OCI-LY3 (cell line): ENCODE measurements at regions not wholly inside any gene's neighbourhood (a gene's known extent, or its start where the extent isn't known, plus 50 kb on each side); places are given as distances from the start of the nearest gene placed in this dataset.

Experiments
- H2AFZ ChIP-seq: fragments of 200-600, 300-600 bp; shearing (Covaris generic); 2 replicates; pipeline ENCODE4 v1.6.0; 2014; ENCODE audit warnings: antibody characterized with exemption, low read depth, low read length
- H3K27ac ChIP-seq: fragments of 200-600, 300-600 bp; sonication (generic); 2 replicates; pipeline ENCODE4 v1.5.1; 2014; ENCODE audit warnings: mild to moderate bottlenecking, low read length, moderate library complexity, mixed read lengths
- H3K27me3 ChIP-seq: fragments of 200-600, 300-600 bp; sonication (generic); 2 replicates; pipeline ENCODE4 v1.6.1; 2014; ENCODE audit warnings: low read depth, low read length, mixed read lengths
- H3K36me3 ChIP-seq: fragments of 200-600, 300-600 bp; sonication (generic); replicated peaks from 2 replicates; pipeline ENCODE3; 2014; ENCODE audit warnings: low read depth, low read length, mixed read lengths
- H3K4me1 ChIP-seq: fragments of 300-600, 200-600 bp; sonication (generic); 2 replicates; pipeline ENCODE4 v1.6.1; 2014; ENCODE audit warnings: low read length, mixed read lengths
- H3K4me2 ChIP-seq: fragments of 200-600, 300-600 bp; sonication (generic); 2 replicates; pipeline ENCODE4 v1.6.1; 2014; ENCODE audit warnings: low read length, mixed read lengths
- H3K4me3 ChIP-seq: fragments of 300-600, 200-600 bp; sonication (generic); 2 replicates; pipeline ENCODE4 v1.5.1; 2014; ENCODE audit warnings: antibody characterized with exemption, mild to moderate bottlenecking, low read length, moderate library complexity
- H3K79me2 ChIP-seq: fragments of 300-600, 200-600 bp; shearing (Covaris generic); 2 replicates; pipeline ENCODE4 v1.6.1; 2014; ENCODE audit warnings: mild to moderate bottlenecking, low read length, mixed read lengths
- H3K9ac ChIP-seq: fragments of 300-600, 200-600 bp; shearing (Covaris generic); 2 replicates; pipeline ENCODE4 v1.6.0; 2014; ENCODE audit warnings: mild to moderate bottlenecking, low read length, moderate library complexity
- H3K9me3 ChIP-seq: fragments of 200-600, 300-600 bp; shearing (Covaris generic); 2 replicates; pipeline ENCODE4 v1.6.1; 2014; ENCODE audit warnings: low read length, mixed read lengths; ENCODE audit not compliant: insufficient read depth
- H4K20me1 ChIP-seq: fragments of 200-600, 300-600 bp; sonication (generic); 2 replicates; pipeline ENCODE4 v1.6.1; 2016; ENCODE audit warnings: low read length, mixed read lengths; ENCODE audit not compliant: insufficient read depth
- CTCF ChIP-seq: fragments of 200-600, 300-600 bp; sonication (generic); IDR thresholded peaks from 2 replicates; pipeline ENCODE4 v1.5.1; 2014; ENCODE audit warnings: antibody characterized with exemption, low read length, low read depth
- EZH2phosphoT487 ChIP-seq: fragments of 200-600 bp; shearing (Covaris generic); IDR thresholded peaks from 2 replicates; pipeline ENCODE4 v1.6.1; 2018; ENCODE audit warnings: antibody characterized with exemption, mixed run types, low read depth

- Histone ChIP-seq H3K4me2 (peak overlapping the region; percentile 4; the same call in 1 of the 2 replicates), H4K20me1 (peaks cover 41% of the 10 kb centered on the region), H3K27ac (no peak overlapping the region), H3K4me3 (no peak overlapping the region), H3K4me1 (peaks cover 32% of the 10 kb centered on the region), H3K27me3 (no peaks in the 10 kb centered on the region), H3K79me2 (peaks cover 83% of the 10 kb centered on the region), H3K9ac (no peak overlapping the region), H3K9me3 (no peaks in the 10 kb centered on the region), H2AFZ (no peak overlapping the region), H3K36me3 (peaks cover 59% of the 10 kb centered on the region)
- no peak for TF ChIP-seq CTCF
- TF ChIP-seq EZH2phosphoT487 = no peak
These were observed 91.4 kb upstream of the NEDD9 start for GRCh38 chr6:11323666-11324452.

- no peak overlapping the region for H2AFZ ChIP-seq
- H3K9me3 ChIP-seq = no peaks in the 10 kb centered on the region
- H3K79me2 ChIP-seq = peaks cover 76% of the 10 kb centered on the region
- H3K4me2 ChIP-seq = peak overlapping the region; percentile 4; the same call in 1 of the 2 replicates
- peaks cover 32% of the 10 kb centered on the region for H3K4me1 ChIP-seq
- no peaks in the 10 kb centered on the region for H3K27me3 ChIP-seq
- H3K36me3 ChIP-seq = peaks cover 55% of the 10 kb centered on the region
- no peak overlapping the region for H3K4me3 ChIP-seq
- no peak overlapping the region for H3K9ac ChIP-seq
- TF ChIP-seq CTCF = no peak
- no peak for TF ChIP-seq EZH2phosphoT487
- H3K27ac ChIP-seq = peak overlapping the region; percentile 11; the same call in 1 of the 2 replicates
- peaks cover 26% of the 10 kb centered on the region; the same call in 1 of the 2 replicates for H4K20me1 ChIP-seq
These were observed 89.9 kb upstream of the NEDD9 start for GRCh38 chr6:11322252-11322885.

GRCh38 chr6:11320914-11321597 lies 88.6 kb upstream of the NEDD9 start:
- H4K20me1 ChIP-seq = peaks cover 19% of the 10 kb centered on the region; the same call in 1 of the 2 replicates
- H3K4me3 ChIP-seq = no peak overlapping the region
- peaks cover 32% of the 10 kb centered on the region for H3K4me1 ChIP-seq

More at GRCh38 chr6:11320914-11321597, 88.6 kb upstream of the NEDD9 start:
- no peaks in the 10 kb centered on the region for H3K9me3 ChIP-seq
- no peaks in the 10 kb centered on the region for H3K27me3 ChIP-seq
- H3K79me2 ChIP-seq = peaks cover 67% of the 10 kb centered on the region
- no peak overlapping the region for H3K9ac ChIP-seq
- TF ChIP-seq CTCF (no peak), EZH2phosphoT487 (no peak)
- no peak overlapping the region for H3K27ac ChIP-seq
- H3K4me2 ChIP-seq = no peak overlapping the region
- H2AFZ ChIP-seq = no peak overlapping the region
- peaks cover 54% of the 10 kb centered on the region for H3K36me3 ChIP-seq
